ENCODE measurements at regions not wholly inside any gene's neighbourhood (a gene's known extent, or its start where the extent isn't known, plus 50 kb on each side); places are given as distances from the start of the nearest gene placed in this dataset.

GRCh38 chr7:50190776-50191175 lies 97.7 kb upstream of the ZPBP start:
- no peaks in the 10 kb centered on the region for H3K27me3 Mint-ChIP-seq (ENCODE audit: low read depth)
- CTCF ChIA-PET, result interaction anchor here (0.9 to 1.6 kb wide), 4 partner anchors 14 to 227 kb away, joined by 3 to 6 read pairs (median 4); no protein-coding TSS in a partner anchor
- H3K36me3 Mint-ChIP-seq (ENCODE audit: low read depth), result no peaks in the 10 kb centered on the region
- intact Hi-C loops (cut with micrococcal nuclease), result loop anchor here (10.0 kb wide), 1 partner anchor 604 kb away; no protein-coding TSS in a partner anchor
- no peak overlapping the region for H3K27ac Mint-ChIP-seq
- no peak overlapping the region for H3K4me3 Mint-ChIP-seq
- H3K4me1 Mint-ChIP-seq (ENCODE audit: low read depth), result peaks cover 9% of the 10 kb centered on the region
- H3K9me3 Mint-ChIP-seq, result peaks cover 14% of the 10 kb centered on the region
- DNase-seq, result no peak

DNA sequence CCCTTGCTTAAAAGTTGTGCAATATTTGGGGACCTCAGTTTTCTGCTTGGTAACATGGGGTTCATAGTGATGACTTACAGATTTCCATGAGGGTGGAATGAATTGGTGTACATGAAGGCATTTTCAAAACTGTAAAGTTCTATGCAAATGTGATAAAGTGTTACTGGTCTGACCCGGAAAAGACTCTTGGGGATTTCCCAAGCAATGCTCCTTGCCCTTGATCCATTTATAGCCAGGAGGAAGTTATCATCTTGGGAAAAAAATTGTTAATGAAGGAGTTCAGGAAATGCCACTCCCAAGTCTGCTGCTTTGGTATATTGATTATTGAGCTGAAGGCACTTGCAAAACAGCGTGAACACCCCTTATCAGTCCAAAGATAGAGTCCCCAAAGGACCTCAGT lies 96.3 kb upstream of the ZPBP start:
- Mint-ChIP-seq H3K27me3 (ENCODE audit: low read depth) (no peaks in the 10 kb centered on the region), H3K4me3 (no peak overlapping the region), H3K9me3 (peaks cover 14% of the 10 kb centered on the region), H3K27ac (no peak overlapping the region), H3K36me3 (ENCODE audit: low read depth) (no peaks in the 10 kb centered on the region), H3K4me1 (ENCODE audit: low read depth) (peaks cover 9% of the 10 kb centered on the region)
- CTCF ChIA-PET, result interaction anchor here (0.6 to 1.6 kb wide), 4 partner anchors 24 to 229 kb away, joined by 3 to 4 read pairs (median 3); no protein-coding TSS in a partner anchor
- intact Hi-C loops (cut with micrococcal nuclease), result no loop called here
- no peak for DNase-seq

DNA sequence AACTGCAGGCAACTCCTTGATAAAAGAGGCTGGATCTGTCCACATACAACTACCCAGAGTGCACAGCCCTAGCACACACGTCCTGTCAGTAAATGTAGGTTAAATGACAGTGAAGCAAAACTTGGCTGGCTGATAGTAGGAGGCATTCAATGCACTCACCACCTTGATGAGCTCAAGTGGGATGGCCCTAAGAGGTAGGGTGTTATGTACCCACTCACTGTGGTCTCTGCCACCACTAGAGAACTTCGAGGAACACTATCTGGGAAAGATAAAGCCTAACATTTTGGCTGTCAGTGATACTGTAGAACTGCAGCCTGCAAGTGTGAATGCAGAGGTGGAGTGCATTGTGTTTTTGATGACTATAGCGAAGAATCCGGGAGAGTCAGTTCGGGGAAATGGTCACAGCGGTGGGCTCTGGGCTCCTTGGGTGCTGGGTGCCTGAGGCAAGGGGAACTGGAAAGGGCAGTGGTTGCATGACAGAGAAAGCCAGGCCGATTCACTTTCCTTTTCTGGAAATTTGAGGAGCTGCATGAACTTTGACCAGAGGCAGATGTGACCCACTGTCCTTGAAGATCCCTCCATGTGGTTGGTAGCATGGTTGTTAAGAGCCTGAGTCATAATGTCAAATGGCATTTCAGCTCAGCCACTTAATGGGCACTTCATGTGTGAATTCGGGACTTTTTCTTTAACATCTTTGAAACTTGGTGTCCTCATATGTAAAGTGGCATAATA lies 93.1 kb upstream of the ZPBP start:
- DNase-seq, result no peak
- no peaks in the 10 kb centered on the region for H3K36me3 Mint-ChIP-seq (ENCODE audit: low read depth)
- H3K9me3 Mint-ChIP-seq, result peaks cover 14% of the 10 kb centered on the region
- no peak overlapping the region for H3K27ac Mint-ChIP-seq
- H3K27me3 Mint-ChIP-seq (ENCODE audit: low read depth), result no peaks in the 10 kb centered on the region
- CTCF ChIA-PET, result interaction anchor here (0.7 to 1.1 kb wide), 3 partner anchors 9 to 20 kb away, joined by 3 to 6 read pairs (median 4); no protein-coding TSS in a partner anchor
- H3K4me3 Mint-ChIP-seq, result no peak overlapping the region
- intact Hi-C loops (cut with micrococcal nuclease), result no loop called here
- peaks cover 9% of the 10 kb centered on the region for H3K4me1 Mint-ChIP-seq (ENCODE audit: low read depth)

DNA sequence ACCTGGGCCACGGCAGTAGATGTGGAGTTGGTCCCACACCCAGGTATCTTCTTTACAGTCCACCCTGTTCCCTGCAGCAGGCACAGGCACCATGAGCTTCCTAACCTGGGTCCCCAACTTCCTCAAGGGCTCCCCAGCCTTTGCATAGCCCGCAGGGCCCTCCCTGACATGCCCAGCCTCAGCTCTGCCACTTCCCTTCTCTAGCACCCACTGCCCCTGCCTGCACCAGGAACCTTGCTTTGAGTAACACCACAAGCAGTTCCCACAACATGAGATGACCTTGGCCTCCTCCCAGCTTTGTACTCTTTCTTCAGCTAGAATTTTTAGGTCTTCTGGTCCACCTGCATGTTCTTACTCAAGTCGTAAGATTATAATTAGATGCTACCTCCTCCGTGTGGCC lies 92.2 kb upstream of the ZPBP start:
- CTCF ChIA-PET, result interaction anchor here (0.6 kb wide), 1 partner anchor 283 kb away, joined by 3 read pairs; no protein-coding TSS in a partner anchor
- Mint-ChIP-seq H3K27me3 (ENCODE audit: low read depth) (no peaks in the 10 kb centered on the region), H3K9me3 (peaks cover 11% of the 10 kb centered on the region), H3K36me3 (ENCODE audit: low read depth) (no peaks in the 10 kb centered on the region), H3K4me1 (ENCODE audit: low read depth) (peaks cover 9% of the 10 kb centered on the region), H3K27ac (no peak overlapping the region), H3K4me3 (no peak overlapping the region)
- no peak for DNase-seq
- intact Hi-C loops (cut with micrococcal nuclease), result no loop called here

- Mint-ChIP-seq H3K9me3 (peaks cover 4% of the 10 kb centered on the region), H3K4me3 (no peak overlapping the region), H3K36me3 (ENCODE audit: low read depth) (no peaks in the 10 kb centered on the region), H3K27ac (no peak overlapping the region), H3K27me3 (ENCODE audit: low read depth) (no peaks in the 10 kb centered on the region), H3K4me1 (ENCODE audit: low read depth) (peaks cover 4% of the 10 kb centered on the region)
- DNase-seq, result no peak
- intact Hi-C loops (cut with micrococcal nuclease), result no loop called here
- CTCF ChIA-PET, result no interaction called here
Measured at GRCh38 chr7:50184271-50184990, 91.4 kb upstream of the ZPBP start.

- no peak overlapping the region for H3K4me3 Mint-ChIP-seq
- no peaks in the 10 kb centered on the region for H3K9me3 Mint-ChIP-seq
- intact Hi-C loops (cut with micrococcal nuclease), result no loop called here
- no peaks in the 10 kb centered on the region for H3K4me1 Mint-ChIP-seq (ENCODE audit: low read depth)
- H3K36me3 Mint-ChIP-seq (ENCODE audit: low read depth), result no peaks in the 10 kb centered on the region
- CTCF ChIA-PET, result interaction anchor here (1.1 to 2.3 kb wide), 3 partner anchors 27 to 235 kb away, joined by 4 to 6 read pairs (median 5); no protein-coding TSS in a partner anchor
- no peaks in the 10 kb centered on the region for H3K27me3 Mint-ChIP-seq (ENCODE audit: low read depth)
- no peak overlapping the region for H3K27ac Mint-ChIP-seq
- no peak for DNase-seq
Measured at GRCh38 chr7:50182759-50183158, 89.7 kb upstream of the ZPBP start.

DNA sequence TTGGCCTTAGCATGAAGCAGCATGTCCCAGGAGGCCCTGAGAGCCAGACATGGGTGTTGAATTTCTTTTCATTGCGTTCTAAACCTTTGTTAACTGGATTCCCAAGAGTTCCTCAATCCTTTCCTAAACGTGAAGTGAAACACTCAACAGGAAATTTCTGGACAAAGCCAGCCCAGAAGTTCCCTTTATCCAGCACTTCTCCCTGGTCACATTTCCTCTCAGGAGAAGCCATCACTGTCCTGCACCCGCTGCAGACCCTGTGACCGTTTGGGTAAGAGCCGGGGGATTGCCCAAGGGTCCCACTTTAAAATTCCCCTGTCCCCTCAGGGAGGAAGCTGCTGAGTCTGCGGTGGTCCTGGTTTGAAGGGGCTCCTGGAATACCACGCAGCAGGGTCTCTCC lies 88.0 kb upstream of the ZPBP start:
- intact Hi-C loops (cut with micrococcal nuclease), result no loop called here
- DNase-seq, result no peak
- Mint-ChIP-seq H3K27ac (no peak overlapping the region), H3K9me3 (no peaks in the 10 kb centered on the region), H3K27me3 (ENCODE audit: low read depth) (no peaks in the 10 kb centered on the region), H3K4me1 (ENCODE audit: low read depth) (no peaks in the 10 kb centered on the region), H3K4me3 (no peak overlapping the region), H3K36me3 (ENCODE audit: low read depth) (no peaks in the 10 kb centered on the region)
- CTCF ChIA-PET, result interaction anchor here (2.3 kb wide), 1 partner anchor 237 kb away, joined by 6 read pairs; no protein-coding TSS in a partner anchor

DNA sequence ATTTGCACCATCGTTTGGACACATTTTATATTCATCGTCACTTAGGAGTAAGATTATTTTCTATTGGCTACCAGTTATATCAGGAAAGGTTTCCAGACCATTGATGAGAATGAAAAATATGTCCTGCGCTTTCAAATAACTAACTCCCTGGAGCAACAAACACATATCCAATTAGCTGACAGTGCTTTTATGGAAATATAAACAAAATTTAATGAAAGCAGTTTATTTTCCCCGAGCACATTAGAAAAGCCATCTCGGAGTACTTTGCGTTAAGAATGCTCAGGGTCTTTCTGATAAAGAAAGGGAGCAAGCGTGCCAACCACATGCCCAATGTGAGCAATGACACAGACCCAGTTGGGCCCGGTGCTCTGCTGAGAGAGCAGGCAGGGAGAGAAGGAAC lies 85.1 kb upstream of the ZPBP start:
- no peak overlapping the region for H3K27ac Mint-ChIP-seq
- H3K4me3 Mint-ChIP-seq, result no peak overlapping the region
- CTCF ChIA-PET, result interaction anchor here (0.7 to 1.6 kb wide), 2 partner anchors 10 to 35 kb away, joined by 3 read pairs; no protein-coding TSS in a partner anchor
- H3K9me3 Mint-ChIP-seq, result no peaks in the 10 kb centered on the region
- no peaks in the 10 kb centered on the region for H3K4me1 Mint-ChIP-seq (ENCODE audit: low read depth)
- DNase-seq, result no peak
- no peaks in the 10 kb centered on the region for H3K27me3 Mint-ChIP-seq (ENCODE audit: low read depth)
- intact Hi-C loops (cut with micrococcal nuclease), result no loop called here
- H3K36me3 Mint-ChIP-seq (ENCODE audit: low read depth), result no peaks in the 10 kb centered on the region

DNA sequence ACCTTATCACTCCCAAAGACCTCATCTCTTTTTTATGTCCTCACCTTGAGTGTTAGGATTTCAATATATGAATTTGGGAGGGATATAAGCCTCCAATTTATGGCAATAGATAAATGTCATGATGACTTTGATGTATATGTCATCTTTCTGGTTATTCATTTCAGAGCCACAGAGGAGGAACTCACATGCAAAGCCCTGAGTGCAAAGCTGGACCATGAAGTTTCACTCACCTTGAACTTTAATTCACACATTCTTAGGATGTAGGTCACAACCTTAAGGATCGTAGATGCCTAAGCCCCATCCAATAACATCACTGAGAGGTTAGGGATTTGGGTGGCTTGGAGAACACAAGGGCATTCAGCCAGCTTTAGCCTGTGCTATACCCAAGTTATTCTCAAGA lies 81.9 kb upstream of the ZPBP start:
- no peaks in the 10 kb centered on the region for H3K9me3 Mint-ChIP-seq
- H3K27me3 Mint-ChIP-seq (ENCODE audit: low read depth), result no peaks in the 10 kb centered on the region
- H3K4me3 Mint-ChIP-seq, result no peak overlapping the region
- intact Hi-C loops (cut with micrococcal nuclease), result no loop called here
- H3K36me3 Mint-ChIP-seq (ENCODE audit: low read depth), result no peaks in the 10 kb centered on the region
- H3K27ac Mint-ChIP-seq, result no peak overlapping the region
- H3K4me1 Mint-ChIP-seq (ENCODE audit: low read depth), result no peaks in the 10 kb centered on the region
- CTCF ChIA-PET, result no interaction called here
- no peak for DNase-seq

DNA sequence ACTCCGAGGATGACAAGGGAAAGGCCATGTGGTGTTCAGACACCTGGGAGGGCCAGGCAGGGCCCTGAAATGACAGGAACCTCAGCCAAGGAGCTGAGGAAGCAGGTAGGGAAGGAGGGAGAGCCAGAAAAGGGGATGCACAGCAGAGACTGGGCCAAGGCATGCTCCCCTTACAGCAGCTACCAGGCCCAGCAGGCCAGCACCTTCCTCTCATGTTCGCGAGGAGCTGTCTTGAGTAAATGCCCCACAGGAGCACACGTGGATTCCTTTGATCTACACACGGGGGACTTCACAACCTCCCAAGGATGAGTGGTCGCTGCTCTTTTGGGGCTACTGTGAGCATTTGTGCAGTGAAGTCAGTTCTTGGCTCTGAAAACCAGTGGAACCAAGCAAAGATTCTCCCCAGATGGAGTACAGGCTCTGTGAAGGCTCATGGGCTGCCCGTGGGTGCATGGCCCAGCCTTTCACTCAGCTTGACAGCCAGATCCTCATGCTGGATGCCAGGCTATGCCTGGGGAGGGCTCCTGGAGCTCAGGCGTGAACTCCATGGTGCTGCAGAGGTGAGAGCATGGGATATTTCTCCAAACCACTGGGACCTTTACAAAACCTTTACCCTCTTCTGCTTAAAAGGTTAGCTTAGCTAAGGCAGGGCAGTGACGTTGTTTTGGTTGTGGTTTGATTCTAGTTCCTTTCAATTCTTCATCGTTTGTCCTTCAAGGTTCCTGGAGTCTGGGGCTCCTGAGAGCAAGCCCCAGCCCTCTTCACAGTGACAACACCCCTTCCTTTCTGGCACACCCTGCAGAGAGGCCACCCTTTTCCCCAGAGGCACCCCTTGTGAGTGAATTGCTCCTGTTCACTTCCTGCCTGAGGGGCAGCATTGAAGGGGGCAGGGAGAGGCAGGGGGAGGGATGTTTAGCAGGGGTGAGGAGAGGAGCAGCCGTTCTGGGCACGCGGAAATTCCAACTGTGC lies 74.2 kb upstream of the ZPBP start:
- Mint-ChIP-seq H3K36me3 (ENCODE audit: low read depth) (no peaks in the 10 kb centered on the region), H3K9me3 (no peaks in the 10 kb centered on the region), H3K27me3 (ENCODE audit: low read depth) (no peaks in the 10 kb centered on the region), H3K4me3 (no peak overlapping the region), H3K27ac (peak overlapping the region; percentile 52), H3K4me1 (ENCODE audit: low read depth) (peaks cover 40% of the 10 kb centered on the region)
- CTCF ChIA-PET, result interaction anchor here (1.3 to 1.5 kb wide), 3 partner anchors 19 to 75 kb away, joined by 3 to 4 read pairs (median 3); no protein-coding TSS in a partner anchor
- intact Hi-C loops (cut with micrococcal nuclease), result no loop called here
- DNase-seq, result peak; percentile 60

- peaks cover 40% of the 10 kb centered on the region for H3K4me1 Mint-ChIP-seq (ENCODE audit: low read depth)
- H3K27me3 Mint-ChIP-seq (ENCODE audit: low read depth), result no peaks in the 10 kb centered on the region
- no peaks in the 10 kb centered on the region for H3K9me3 Mint-ChIP-seq
- CTCF ChIA-PET, result interaction anchor here (0.9 to 1.7 kb wide), 3 partner anchors 21 to 25 kb away, joined by 3 to 6 read pairs (median 3); no protein-coding TSS in a partner anchor
- no peak overlapping the region for H3K4me3 Mint-ChIP-seq
- DNase-seq, result no peak
- H3K27ac Mint-ChIP-seq, result peak overlapping the region; percentile 5
- H3K36me3 Mint-ChIP-seq (ENCODE audit: low read depth), result no peaks in the 10 kb centered on the region
- intact Hi-C loops (cut with micrococcal nuclease), result no loop called here
Measured at GRCh38 chr7:50164559-50165170, 71.6 kb upstream of the ZPBP start.

Data from activated naive CD4-positive, alpha-beta T cell treated with anti-CD3 and anti-CD28 coated beads for 36 hours (primary cell).